DMS53 treated with DMSO at 0.1 percent for 48 hours (cell line): ENCODE measurements at regions not wholly inside any gene's neighbourhood (a gene's known extent, or its start where the extent isn't known, plus 50 kb on each side); places are given as distances from the start of the nearest gene placed in this dataset.
"Not testable (repeated sequence)": the region's sequence is repeated elsewhere in the genome, so short reads cannot be mapped to it uniquely, and the experiment has no call there.

Experiments used
- DNase-seq: peaks from one replicate; lab custom pipeline; 2025; ENCODE audit not compliant: unreplicated experiment; lab: John Stamatoyannopoulos, UW

- no peak for DNase-seq
Observed at GRCh38 chr1:60864722-60865121, 217.6 kb upstream of the NFIA start.

- DNase-seq, result no peak
Observed at GRCh38 chr1:60863131-60863530, 219.2 kb upstream of the NFIA start.

- no peak for DNase-seq
Observed at GRCh38 chr1:60861961-60862567, 220.3 kb upstream of the NFIA start.

- no peak for DNase-seq
Observed at GRCh38 chr1:60859111-60859510, 223.2 kb upstream of the NFIA start.

- no peak for DNase-seq
Observed at GRCh38 chr1:60857851-60858250, 224.5 kb upstream of the NFIA start.

- DNase-seq, result no peak
Observed at GRCh38 chr1:60850084-60850483, 232.3 kb upstream of the NFIA start.

GRCh38 chr1:60849401-60849800, 233.0 kb upstream of the NFIA start:
- DNase-seq, result no peak

GRCh38 chr1:60848583-60849188, 233.7 kb upstream of the NFIA start:
- peak; percentile 83 for DNase-seq

- DNase-seq, result no peak
Observed at GRCh38 chr1:60847855-60848582, 234.3 kb upstream of the NFIA start.

- DNase-seq, result no peak
Observed at GRCh38 chr1:60847391-60847790, 235.0 kb upstream of the NFIA start.

GRCh38 chr1:60845659-60846058, 236.7 kb upstream of the NFIA start:
- not testable (repeated sequence) for DNase-seq

GRCh38 chr1:60842304-60842703, 240.1 kb upstream of the NFIA start:
- no peak for DNase-seq

- no peak for DNase-seq
Observed at GRCh38 chr1:60841116-60842046, 241.0 kb upstream of the NFIA start.

GRCh38 chr1:60840476-60840875, 241.9 kb upstream of the NFIA start:
- DNase-seq, result not testable (repeated sequence)

GRCh38 chr1:60835649-60836048, 246.7 kb upstream of the NFIA start:
- no peak for DNase-seq

GRCh38 chr1:60833173-60833572, 249.2 kb upstream of the NFIA start:
- DNase-seq, result no peak

GRCh38 chr1:60832367-60832766, 250.0 kb upstream of the NFIA start:
- DNase-seq, result no peak

GRCh38 chr1:60831780-60832179, 250.6 kb upstream of the NFIA start:
- DNase-seq, result no peak

- no peak for DNase-seq
Observed at GRCh38 chr1:60828944-60829343, 253.4 kb upstream of the NFIA start.

GRCh38 chr1:60826320-60827094, 255.9 kb upstream of the NFIA start:
- no peak for DNase-seq

- no peak for DNase-seq
Observed at GRCh38 chr1:60825593-60825992, 256.8 kb upstream of the NFIA start.
